ENCODE measurements at regions not wholly inside any gene's neighbourhood (a gene's known extent, or its start where the extent isn't known, plus 50 kb on each side); places are given as distances from the start of the nearest gene placed in this dataset.

GRCh38 chr2:236501531-236501930 lies 68.1 kb upstream of the ACKR3 start:
- peak overlapping the region; percentile 8 for H3K4me2 ChIP-seq (ENCODE audit: low read length)
- peak overlapping the region; percentile 48 for H4K8ac ChIP-seq (ENCODE audit: low read depth, low read length)
- H3K4me3 ChIP-seq (ENCODE audit: low read depth, low read length), result no peak overlapping the region
- no CpG with 5 or more reads among the region's 4 CpGs for WGBS (ENCODE audit: extremely low coverage, insufficient coverage, insufficient read length)
- no peak overlapping the region for H3K23ac ChIP-seq (ENCODE audit: low read length)
- no peak overlapping the region for H2AFZ ChIP-seq (ENCODE audit: insufficient read depth, low read length, poor library complexity)
- peak overlapping the region; percentile 82 for H2BK5ac ChIP-seq (ENCODE audit: low read depth, low read length, poor library complexity)
- peak overlapping the region; percentile 16 for H2AK5ac ChIP-seq (ENCODE audit: low read length)
- H3K18ac ChIP-seq (ENCODE audit: low read length), result peak overlapping the region; percentile 83
- peak overlapping the region; percentile 43 for H3K4ac ChIP-seq (ENCODE audit: low read depth, low read length)
- H3K79me1 ChIP-seq (ENCODE audit: low read length), result peaks cover 34% of the 10 kb centered on the region
- peak overlapping the region; percentile 65 for H2BK120ac ChIP-seq (ENCODE audit: insufficient read depth, low read length, poor library complexity)
- H3K27ac ChIP-seq (ENCODE audit: low read depth, low read length), result peak overlapping the region; percentile 97
- no peaks in the 10 kb centered on the region for H3K9me3 ChIP-seq (ENCODE audit: insufficient read depth, low read depth, low read length)
- no peak for DNase-seq
- H3K14ac ChIP-seq (ENCODE audit: low read length), result peak overlapping the region; percentile 18
- H3K27me3 ChIP-seq (ENCODE audit: insufficient read depth, low read length), result no peaks in the 10 kb centered on the region
- H4K12ac ChIP-seq (ENCODE audit: low read depth, low read length), result no peak overlapping the region
- H4K91ac ChIP-seq (ENCODE audit: low read depth, low read length), result peak overlapping the region; percentile 93
- peaks cover 31 to 40% of the 10 kb centered on the region in 2 experiments for H3K4me1 ChIP-seq (ENCODE audit: control insufficient read depth in 1 of 2, insufficient read depth in 2 of 2, low read length in 2 of 2)
- H3K9ac ChIP-seq (ENCODE audit: low read length), result no peak overlapping the region
- H3K36me3 ChIP-seq (ENCODE audit: control insufficient read depth in 1 of 2, insufficient read depth in 2 of 2, low read length in 2 of 2), result peaks cover 2% of the 10 kb centered on the region in 2 experiments
- H2BK12ac ChIP-seq (ENCODE audit: low read length), result peak overlapping the region; percentile 31
- peaks cover 2% of the 10 kb centered on the region for H3K79me2 ChIP-seq (ENCODE audit: control insufficient read depth, insufficient read depth, low read length, poor library complexity)

DNA sequence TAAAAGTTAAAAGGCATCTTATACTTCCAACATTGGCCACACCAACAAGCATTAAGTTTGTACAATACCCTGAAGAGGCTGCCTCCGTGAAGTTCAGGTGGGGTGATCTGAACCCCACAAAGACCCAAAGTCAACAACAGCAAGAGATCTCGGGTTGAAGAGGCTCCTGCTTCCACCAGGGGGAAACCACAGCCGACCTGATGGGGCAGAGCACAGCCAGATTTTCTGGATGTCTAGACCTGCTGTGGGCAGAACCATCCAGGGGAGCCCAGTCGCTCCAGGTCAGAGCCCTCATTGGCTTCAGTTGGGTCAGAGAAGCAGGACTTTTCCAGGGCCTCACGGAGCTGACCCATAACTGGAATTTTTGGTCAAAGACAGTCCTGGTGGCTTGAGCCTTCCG lies 66.5 kb upstream of the ACKR3 start:
- Histone ChIP-seq H3K79me2 (ENCODE audit: control insufficient read depth, insufficient read depth, low read length, poor library complexity) (peaks cover 2% of the 10 kb centered on the region), H3K9ac (ENCODE audit: low read length) (no peak overlapping the region), H3K18ac (ENCODE audit: low read length) (peak overlapping the region; percentile 82), H3K4ac (ENCODE audit: low read depth, low read length) (peak overlapping the region; percentile 85), H2AK5ac (ENCODE audit: low read length) (peak overlapping the region; percentile 86), H4K91ac (ENCODE audit: low read depth, low read length) (peak overlapping the region; percentile 90), H3K79me1 (ENCODE audit: low read length) (peaks cover 34% of the 10 kb centered on the region), H3K4me2 (ENCODE audit: low read length) (peak overlapping the region; percentile 23), H3K27ac (ENCODE audit: low read depth, low read length) (peak overlapping the region; percentile 97), H3K27me3 (ENCODE audit: insufficient read depth, low read length) (no peaks in the 10 kb centered on the region), H2AFZ (ENCODE audit: insufficient read depth, low read length, poor library complexity) (peak overlapping the region; percentile 39), H4K8ac (ENCODE audit: low read depth, low read length) (peak overlapping the region; percentile 84), H4K12ac (ENCODE audit: low read depth, low read length) (peak overlapping the region; percentile 37), H2BK5ac (ENCODE audit: low read depth, low read length, poor library complexity) (peak overlapping the region; percentile 89), H3K9me3 (ENCODE audit: insufficient read depth, low read depth, low read length) (peaks cover 2% of the 10 kb centered on the region), H3K36me3 (ENCODE audit: control insufficient read depth in 1 of 2, insufficient read depth in 2 of 2, low read length in 2 of 2) (no peaks in the 10 kb centered on the region), H3K4me1 (ENCODE audit: control insufficient read depth in 1 of 2, insufficient read depth in 2 of 2, low read length in 2 of 2) (peaks cover 31 to 38% of the 10 kb centered on the region in 2 experiments), H3K4me3 (ENCODE audit: low read depth, low read length) (no peak overlapping the region), H2BK12ac (ENCODE audit: low read length) (peak overlapping the region; percentile 98), H2BK120ac (ENCODE audit: insufficient read depth, low read length, poor library complexity) (peak overlapping the region; percentile 81), H3K23ac (ENCODE audit: low read length) (no peak overlapping the region), H3K14ac (ENCODE audit: low read length) (peak overlapping the region; percentile 91)
- DNase-seq, result no peak
- no CpG with 5 or more reads among the region's 6 CpGs for WGBS (ENCODE audit: extremely low coverage, insufficient coverage, insufficient read length)

- peak overlapping the region; percentile 81 for H2BK120ac ChIP-seq (ENCODE audit: insufficient read depth, low read length, poor library complexity)
- DNase-seq, result no peak
- H3K18ac ChIP-seq (ENCODE audit: low read length), result peak overlapping the region; percentile 80
- H3K79me2 ChIP-seq (ENCODE audit: control insufficient read depth, insufficient read depth, low read length, poor library complexity), result peaks cover 2% of the 10 kb centered on the region
- H4K91ac ChIP-seq (ENCODE audit: low read depth, low read length), result peak overlapping the region; percentile 90
- H2BK5ac ChIP-seq (ENCODE audit: low read depth, low read length, poor library complexity), result peak overlapping the region; percentile 74
- H4K12ac ChIP-seq (ENCODE audit: low read depth, low read length), result peak overlapping the region; percentile 28
- H3K79me1 ChIP-seq (ENCODE audit: low read length), result peaks cover 32% of the 10 kb centered on the region
- peaks cover 2% of the 10 kb centered on the region for H3K9me3 ChIP-seq (ENCODE audit: insufficient read depth, low read depth, low read length)
- H3K23ac ChIP-seq (ENCODE audit: low read length), result no peak overlapping the region
- peak overlapping the region; percentile 91 for H3K14ac ChIP-seq (ENCODE audit: low read length)
- no peak overlapping the region for H3K9ac ChIP-seq (ENCODE audit: low read length)
- H3K27ac ChIP-seq (ENCODE audit: low read depth, low read length), result peak overlapping the region; percentile 97
- peak overlapping the region; percentile 98 for H2BK12ac ChIP-seq (ENCODE audit: low read length)
- no peak overlapping the region for H3K4me3 ChIP-seq (ENCODE audit: low read depth, low read length)
- WGBS (ENCODE audit: extremely low coverage, insufficient coverage, insufficient read length), result no CpG with 5 or more reads among the region's 13 CpGs
- H3K4me2 ChIP-seq (ENCODE audit: low read length), result no peak overlapping the region
- peak overlapping the region; percentile 84 for H4K8ac ChIP-seq (ENCODE audit: low read depth, low read length)
- H2AK5ac ChIP-seq (ENCODE audit: low read length), result peak overlapping the region; percentile 66
- peaks cover 29 to 34% of the 10 kb centered on the region in 2 experiments for H3K4me1 ChIP-seq (ENCODE audit: control insufficient read depth in 1 of 2, insufficient read depth in 2 of 2, low read length in 2 of 2)
- H2AFZ ChIP-seq (ENCODE audit: insufficient read depth, low read length, poor library complexity), result peak overlapping the region; percentile 61
- H3K27me3 ChIP-seq (ENCODE audit: insufficient read depth, low read length), result no peaks in the 10 kb centered on the region
- H3K4ac ChIP-seq (ENCODE audit: low read depth, low read length), result peak overlapping the region; percentile 80
- H3K36me3 ChIP-seq (ENCODE audit: control insufficient read depth in 1 of 2, insufficient read depth in 2 of 2, low read length in 2 of 2), result no peaks in the 10 kb centered on the region
Observed at GRCh38 chr2:236503583-236503982, 66.0 kb upstream of the ACKR3 start.

- H3K27me3 ChIP-seq (ENCODE audit: insufficient read depth, low read length), result no peaks in the 10 kb centered on the region
- no peaks in the 10 kb centered on the region for H3K36me3 ChIP-seq (ENCODE audit: control insufficient read depth in 1 of 2, insufficient read depth in 2 of 2, low read length in 2 of 2)
- H3K4me1 ChIP-seq (ENCODE audit: control insufficient read depth in 1 of 2, insufficient read depth in 2 of 2, low read length in 2 of 2), result peaks cover 18 to 23% of the 10 kb centered on the region in 2 experiments
- H2BK120ac ChIP-seq (ENCODE audit: insufficient read depth, low read length, poor library complexity), result peak overlapping the region; percentile 21
- H3K27ac ChIP-seq (ENCODE audit: low read depth, low read length), result no peak overlapping the region
- H3K14ac ChIP-seq (ENCODE audit: low read length), result no peak overlapping the region
- H4K91ac ChIP-seq (ENCODE audit: low read depth, low read length), result peak overlapping the region; percentile 5
- H3K79me1 ChIP-seq (ENCODE audit: low read length), result peaks cover 22% of the 10 kb centered on the region
- H3K79me2 ChIP-seq (ENCODE audit: control insufficient read depth, insufficient read depth, low read length, poor library complexity), result peaks cover 2% of the 10 kb centered on the region
- no peak overlapping the region for H3K23ac ChIP-seq (ENCODE audit: low read length)
- no peak overlapping the region for H2AK5ac ChIP-seq (ENCODE audit: low read length)
- no peak overlapping the region for H3K4me3 ChIP-seq (ENCODE audit: low read depth, low read length)
- no peak overlapping the region for H3K9ac ChIP-seq (ENCODE audit: low read length)
- no peak overlapping the region for H3K4ac ChIP-seq (ENCODE audit: low read depth, low read length)
- H3K18ac ChIP-seq (ENCODE audit: low read length), result no peak overlapping the region
- WGBS (ENCODE audit: extremely low coverage, insufficient coverage, insufficient read length), result no CpG with 5 or more reads among the region's 3 CpGs
- peak overlapping the region; percentile 21 for H2BK5ac ChIP-seq (ENCODE audit: low read depth, low read length, poor library complexity)
- peaks cover 2% of the 10 kb centered on the region for H3K9me3 ChIP-seq (ENCODE audit: insufficient read depth, low read depth, low read length)
- H4K12ac ChIP-seq (ENCODE audit: low read depth, low read length), result no peak overlapping the region
- no peak overlapping the region for H2AFZ ChIP-seq (ENCODE audit: insufficient read depth, low read length, poor library complexity)
- no peak overlapping the region for H3K4me2 ChIP-seq (ENCODE audit: low read length)
- H2BK12ac ChIP-seq (ENCODE audit: low read length), result peak overlapping the region; percentile 48
- DNase-seq, result no peak
- H4K8ac ChIP-seq (ENCODE audit: low read depth, low read length), result no peak overlapping the region
Observed at GRCh38 chr2:236505041-236505440, 64.6 kb upstream of the ACKR3 start.
